A673 (cell line): ENCODE measurements at regions not wholly inside any gene's neighbourhood (a gene's known extent, or its start where the extent isn't known, plus 50 kb on each side); places are given as distances from the start of the nearest gene placed in this dataset.

Experiments
- EZH2 ChIP-seq: fragments of 200-600 bp; sonication (generic); IDR thresholded peaks from 2 replicates; pipeline ENCODE4 v1.6.1; 2017; ENCODE audit warnings: borderline replicate concordance, low read depth, mild to moderate bottlenecking, mixed read lengths, antibody characterized with exemption, low read length; ENCODE audit not compliant: poor library complexity, severe bottlenecking
- TF ChIP-seq, protein P1 (sequence below): fragments of 300-800, 200-600 bp; sonication (generic); conservative IDR thresholded peaks from 2 replicates; pipeline ENCODE4 v1.5.1; 2017; ENCODE audit warnings: low read depth, mild to moderate bottlenecking, antibody characterized with exemption, low read length, moderate library complexity, mixed read lengths

DNA sequence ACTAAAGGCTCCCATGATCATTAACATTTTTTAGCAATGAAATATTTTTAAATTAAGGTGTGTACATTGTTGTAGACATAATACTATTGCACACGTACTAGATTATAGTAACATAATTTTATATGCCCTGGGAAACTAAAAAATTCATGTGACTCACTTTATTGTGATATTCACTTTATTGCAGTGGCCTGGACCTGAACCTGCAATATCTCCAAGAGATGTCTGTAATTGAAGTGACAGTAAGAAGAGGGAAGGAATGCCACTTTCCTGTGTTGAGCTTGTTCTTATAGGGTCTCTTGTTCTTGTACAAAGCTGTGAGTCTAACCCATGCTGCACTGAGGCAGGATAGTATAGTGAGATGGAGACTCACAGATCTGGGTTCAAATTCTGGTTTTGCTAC is 66.9 kb upstream of the USP24 start:
- TF ChIP-seq, protein P1, sequence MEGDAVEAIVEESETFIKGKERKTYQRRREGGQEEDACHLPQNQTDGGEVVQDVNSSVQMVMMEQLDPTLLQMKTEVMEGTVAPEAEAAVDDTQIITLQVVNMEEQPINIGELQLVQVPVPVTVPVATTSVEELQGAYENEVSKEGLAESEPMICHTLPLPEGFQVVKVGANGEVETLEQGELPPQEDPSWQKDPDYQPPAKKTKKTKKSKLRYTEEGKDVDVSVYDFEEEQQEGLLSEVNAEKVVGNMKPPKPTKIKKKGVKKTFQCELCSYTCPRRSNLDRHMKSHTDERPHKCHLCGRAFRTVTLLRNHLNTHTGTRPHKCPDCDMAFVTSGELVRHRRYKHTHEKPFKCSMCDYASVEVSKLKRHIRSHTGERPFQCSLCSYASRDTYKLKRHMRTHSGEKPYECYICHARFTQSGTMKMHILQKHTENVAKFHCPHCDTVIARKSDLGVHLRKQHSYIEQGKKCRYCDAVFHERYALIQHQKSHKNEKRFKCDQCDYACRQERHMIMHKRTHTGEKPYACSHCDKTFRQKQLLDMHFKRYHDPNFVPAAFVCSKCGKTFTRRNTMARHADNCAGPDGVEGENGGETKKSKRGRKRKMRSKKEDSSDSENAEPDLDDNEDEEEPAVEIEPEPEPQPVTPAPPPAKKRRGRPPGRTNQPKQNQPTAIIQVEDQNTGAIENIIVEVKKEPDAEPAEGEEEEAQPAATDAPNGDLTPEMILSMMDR, result no peak
- no peak for TF ChIP-seq EZH2
